ENCODE measurements at regions not wholly inside any gene's neighbourhood (a gene's known extent, or its start where the extent isn't known, plus 50 kb on each side); places are given as distances from the start of the nearest gene placed in this dataset.
"Not testable (repeated sequence)": the region's sequence is repeated elsewhere in the genome, so short reads cannot be mapped to it uniquely, and the experiment has no call there.

- DNase-seq (ENCODE audit: low read depth in 2 of 2): no peak
Measured at GRCh38 chr4:58406762-58407161, 1296.6 kb upstream of the IGFBP7 start.

GRCh38 chr4:58368221-58368620 lies 1258.0 kb upstream of the IGFBP7 start:
- DNase-seq (ENCODE audit: low read depth in 2 of 2): no peak

GRCh38 chr4:58360354-58361133 lies 1250.4 kb upstream of the IGFBP7 start:
- DNase-seq (ENCODE audit: low read depth in 2 of 2): no peak

GRCh38 chr4:58359590-58359989 lies 1249.4 kb upstream of the IGFBP7 start:
- DNase-seq (ENCODE audit: low read depth in 2 of 2): no peak

- DNase-seq (ENCODE audit: low read depth in 2 of 2): no peak
Measured at GRCh38 chr4:58357947-58358346, 1247.8 kb upstream of the IGFBP7 start.

GRCh38 chr4:58325070-58325469 lies 1214.9 kb upstream of the IGFBP7 start:
- no peak for DNase-seq (ENCODE audit: low read depth in 2 of 2)

- DNase-seq (ENCODE audit: low read depth in 2 of 2): no peak
Measured at GRCh38 chr4:58313444-58313843, 1203.3 kb upstream of the IGFBP7 start.

GRCh38 chr4:58303456-58303855 lies 1193.3 kb upstream of the IGFBP7 start:
- DNase-seq (ENCODE audit: low read depth in 2 of 2): no peak

- no peak for DNase-seq (ENCODE audit: low read depth in 2 of 2)
Measured at GRCh38 chr4:58301376-58301999, 1191.3 kb upstream of the IGFBP7 start.

GRCh38 chr4:58286335-58286734 lies 1176.2 kb upstream of the IGFBP7 start:
- DNase-seq (ENCODE audit: low read depth in 2 of 2): no peak

GRCh38 chr4:58280928-58281327 lies 1170.7 kb upstream of the IGFBP7 start:
- DNase-seq (ENCODE audit: low read depth in 2 of 2): not testable (repeated sequence)

GRCh38 chr4:58275856-58276255 lies 1165.7 kb upstream of the IGFBP7 start:
- no peak for DNase-seq (ENCODE audit: low read depth in 2 of 2)

- no peak for DNase-seq (ENCODE audit: low read depth in 2 of 2)
Measured at GRCh38 chr4:58274553-58274952, 1164.4 kb upstream of the IGFBP7 start.

- DNase-seq (ENCODE audit: low read depth in 2 of 2): no peak
Measured at GRCh38 chr4:58272311-58272710, 1162.1 kb upstream of the IGFBP7 start.

- no peak for DNase-seq (ENCODE audit: low read depth in 2 of 2)
Measured at GRCh38 chr4:58265734-58266133, 1155.5 kb upstream of the IGFBP7 start.

- no peak for DNase-seq (ENCODE audit: low read depth in 2 of 2)
Measured at GRCh38 chr4:58261526-58261925, 1151.3 kb upstream of the IGFBP7 start.

- no peak for DNase-seq (ENCODE audit: low read depth in 2 of 2)
Measured at GRCh38 chr4:58254291-58254690, 1144.1 kb upstream of the IGFBP7 start.

- DNase-seq (ENCODE audit: low read depth in 2 of 2): no peak
Measured at GRCh38 chr4:58252656-58253055, 1142.5 kb upstream of the IGFBP7 start.

- no peak for DNase-seq (ENCODE audit: low read depth in 2 of 2)
Measured at GRCh38 chr4:58247792-58248191, 1137.6 kb upstream of the IGFBP7 start.

GRCh38 chr4:58225460-58225859 lies 1115.3 kb upstream of the IGFBP7 start:
- DNase-seq (ENCODE audit: low read depth in 2 of 2): no peak

GRCh38 chr4:58219179-58219578 lies 1109.0 kb upstream of the IGFBP7 start:
- no peak for DNase-seq (ENCODE audit: low read depth in 2 of 2)

- DNase-seq (ENCODE audit: low read depth in 2 of 2): no peak
Measured at GRCh38 chr4:58216461-58216860, 1106.3 kb upstream of the IGFBP7 start.

GRCh38 chr4:58214376-58214775 lies 1104.2 kb upstream of the IGFBP7 start:
- DNase-seq (ENCODE audit: low read depth in 2 of 2): no peak

- no peak for DNase-seq (ENCODE audit: low read depth in 2 of 2)
Measured at GRCh38 chr4:58209551-58209950, 1099.4 kb upstream of the IGFBP7 start.

Measured in stimulated activated CD4-positive, alpha-beta T cell treated with anti-CD3 and anti-CD28 coated beads, Interleukin-4, amount 100 ng/mL, for 48 hours (primary cell).